ENCODE measurements at regions not wholly inside any gene's neighbourhood (a gene's known extent, or its start where the extent isn't known, plus 50 kb on each side); places are given as distances from the start of the nearest gene placed in this dataset.
A peak's percentile ranks its signal among the peaks of the same experiment; 100 is the strongest.

DNA sequence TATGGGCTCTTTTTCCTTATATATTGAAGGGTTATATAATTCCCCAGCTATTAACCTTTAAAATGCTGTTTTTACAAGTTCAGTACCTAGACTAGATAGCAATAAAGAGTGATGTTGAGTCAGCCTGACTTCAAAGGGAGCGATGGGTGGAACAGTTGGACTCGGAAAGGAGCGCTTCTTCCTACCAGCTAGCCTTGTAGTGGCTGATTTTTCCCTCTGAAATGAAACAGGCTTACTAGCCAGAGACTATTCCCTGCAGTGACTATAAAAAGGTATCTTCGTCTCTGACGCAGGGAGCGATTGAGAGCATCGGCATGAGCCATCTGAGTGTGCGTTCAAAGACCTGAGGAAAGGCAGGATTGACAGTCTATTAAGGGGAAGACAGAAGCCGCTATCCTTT lies 66.0 kb upstream of the GRAMD1B start:
- Histone ChIP-seq H3K27ac (no peak overlapping the region), H3K4me3 (no peak overlapping the region), H3K36me3 (replicated peaks in 1 of 2) (no peaks in the 10 kb centered on the region), H3K27me3 (no peaks in the 10 kb centered on the region), H3K9me3 (replicated peaks in 1 of 3) (no peaks in the 10 kb centered on the region), H3K4me1 (replicated peaks in 1 of 2) (peaks cover 0 to 6% of the 10 kb centered on the region in 2 donors)
- DNase-seq = no peak
- intact Hi-C loops (cut with DNase I) = no loop called here
- TF ChIP-seq, protein P1, sequence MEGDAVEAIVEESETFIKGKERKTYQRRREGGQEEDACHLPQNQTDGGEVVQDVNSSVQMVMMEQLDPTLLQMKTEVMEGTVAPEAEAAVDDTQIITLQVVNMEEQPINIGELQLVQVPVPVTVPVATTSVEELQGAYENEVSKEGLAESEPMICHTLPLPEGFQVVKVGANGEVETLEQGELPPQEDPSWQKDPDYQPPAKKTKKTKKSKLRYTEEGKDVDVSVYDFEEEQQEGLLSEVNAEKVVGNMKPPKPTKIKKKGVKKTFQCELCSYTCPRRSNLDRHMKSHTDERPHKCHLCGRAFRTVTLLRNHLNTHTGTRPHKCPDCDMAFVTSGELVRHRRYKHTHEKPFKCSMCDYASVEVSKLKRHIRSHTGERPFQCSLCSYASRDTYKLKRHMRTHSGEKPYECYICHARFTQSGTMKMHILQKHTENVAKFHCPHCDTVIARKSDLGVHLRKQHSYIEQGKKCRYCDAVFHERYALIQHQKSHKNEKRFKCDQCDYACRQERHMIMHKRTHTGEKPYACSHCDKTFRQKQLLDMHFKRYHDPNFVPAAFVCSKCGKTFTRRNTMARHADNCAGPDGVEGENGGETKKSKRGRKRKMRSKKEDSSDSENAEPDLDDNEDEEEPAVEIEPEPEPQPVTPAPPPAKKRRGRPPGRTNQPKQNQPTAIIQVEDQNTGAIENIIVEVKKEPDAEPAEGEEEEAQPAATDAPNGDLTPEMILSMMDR (IDR thresholded peaks at IDR 0.05) = no peak
- no peak for TF ChIP-seq POLR2A (IDR thresholded peaks at IDR 0.05)
- 76 to 87% (median 82%) methylated on average over 9 of the region's 9 CpGs for WGBS, 4 donors

- no peaks in the 10 kb centered on the region for H3K9me3 ChIP-seq (replicated peaks in 1 of 3)
- intact Hi-C loops (cut with DNase I) = no loop called here
- H3K4me1 ChIP-seq (replicated peaks in 1 of 2) = peaks cover 0 to 9% of the 10 kb centered on the region in 2 donors
- DNase-seq = no peak
- no peaks in the 10 kb centered on the region for H3K27me3 ChIP-seq
- WGBS, 4 donors = 72 to 86% (median 79%) methylated on average over 4 of the region's 4 CpGs
- no peaks in the 10 kb centered on the region for H3K36me3 ChIP-seq (replicated peaks in 1 of 2)
- peak overlapping the region in 1 of 5 donors; percentile 12 for H3K27ac ChIP-seq
- TF ChIP-seq, protein P1 (IDR thresholded peaks at IDR 0.05) = no peak
- TF ChIP-seq POLR2A (IDR thresholded peaks at IDR 0.05) = no peak
- no peak overlapping the region for H3K4me3 ChIP-seq
Measured at GRCh38 chr11:123363556-123363955, 66.5 kb upstream of the GRAMD1B start.

DNA sequence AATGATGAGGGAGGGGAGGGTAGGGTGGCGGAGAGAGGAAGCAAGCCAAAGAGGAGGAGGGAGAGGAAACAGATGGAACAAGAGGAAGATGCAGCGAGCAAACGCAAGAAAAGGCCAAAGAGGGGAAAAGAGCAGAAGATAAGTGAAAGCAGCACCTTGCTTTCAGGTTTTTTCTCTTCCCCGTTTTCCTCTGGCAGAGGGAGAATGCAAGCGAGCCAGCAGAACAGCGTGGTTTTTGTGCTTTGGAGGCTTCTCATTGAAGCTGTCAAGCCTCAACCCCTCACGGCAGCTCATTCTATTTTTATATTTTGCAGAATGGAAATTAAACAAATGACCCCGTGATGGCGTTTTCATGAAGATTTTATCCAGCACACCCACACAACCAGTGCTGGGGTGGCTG lies 67.1 kb upstream of the GRAMD1B start:
- H3K4me3 ChIP-seq = no peak overlapping the region
- WGBS, 4 donors = 25 to 39% (median 29%) methylated on average over 9 of the region's 9 CpGs
- TF ChIP-seq, protein P1 (IDR thresholded peaks at IDR 0.05) = no peak
- TF ChIP-seq POLR2A (IDR thresholded peaks at IDR 0.05) = no peak
- H3K36me3 ChIP-seq (replicated peaks in 1 of 2) = no peaks in the 10 kb centered on the region
- H3K27me3 ChIP-seq = no peaks in the 10 kb centered on the region
- intact Hi-C loops (cut with DNase I) = no loop called here
- H3K27ac ChIP-seq = peak overlapping the region in 1 of 5 donors; percentile 12
- DNase-seq = no peak
- H3K4me1 ChIP-seq (replicated peaks in 1 of 2) = peaks cover 0 to 13% of the 10 kb centered on the region in 2 donors
- H3K9me3 ChIP-seq (replicated peaks in 1 of 3) = no peaks in the 10 kb centered on the region

- Histone ChIP-seq H3K9me3 (replicated peaks in 1 of 3) (no peaks in the 10 kb centered on the region), H3K36me3 (replicated peaks in 1 of 2) (no peaks in the 10 kb centered on the region), H3K4me1 (replicated peaks in 1 of 2) (peaks cover 0 to 18% of the 10 kb centered on the region in 2 donors), H3K4me3 (no peak overlapping the region), H3K27ac (no peak overlapping the region), H3K27me3 (no peaks in the 10 kb centered on the region)
- intact Hi-C loops (cut with DNase I) = no loop called here
- no peak for DNase-seq
- no peak for TF ChIP-seq POLR2A (IDR thresholded peaks at IDR 0.05)
- TF ChIP-seq, protein P1 (IDR thresholded peaks at IDR 0.05) = no peak
Measured at GRCh38 chr11:123362186-123362585, 67.9 kb upstream of the GRAMD1B start.

All from adrenal gland (tissue), 9 donors.